GM12878 (cell line): ENCODE measurements at regions not wholly inside any gene's neighbourhood (a gene's known extent, or its start where the extent isn't known, plus 50 kb on each side); places are given as distances from the start of the nearest gene placed in this dataset.

Source experiments
- ATAC-seq: fragments of 200-7000 bp; cut with Tn5 transposase; 3 replicates; pipeline ENCODE4 v1.9.1; 2020; ENCODE audit warnings: mild to moderate bottlenecking, moderate library complexity
- BruUV-seq: library from RNA; stranded (reverse); fragments of 400-500 nt; replicated peaks from 2 replicates; lab custom pipeline; 2021; lab: Mats Ljungman, UMichigan
- CTCF ChIA-PET: fragments of 300-600 bp; sonication (Branson Sonifier 250); formaldehyde crosslinking; extraction: SDS; loops from one replicate; lab custom pipeline; 2021; ENCODE audit warnings: inconsistent platforms; lab: Yijun Ruan, JAX
- POLR2A ChIA-PET: fragments of 350-600 bp; formaldehyde crosslinking; extraction: SDS; loops from one replicate; lab custom pipeline; 2021; ENCODE audit warnings: inconsistent platforms; lab: Charles Lee
- RAD21 ChIA-PET: fragments of 300-600 bp; sonication (Branson Sonifier 250); formaldehyde crosslinking; loops from one replicate; lab custom pipeline; 2023; ENCODE audit warnings: antibody characterized with exemption; ENCODE audit not compliant: unreplicated experiment; lab: Charles Lee
- SMC1A ChIA-PET: fragments of 300-600 bp; sonication (Branson Sonifier 250); formaldehyde crosslinking; loops from one replicate; lab custom pipeline; 2023; ENCODE audit not compliant: unreplicated experiment, uncharacterized antibody; lab: Charles Lee
- DNase-seq: peaks from one replicate; pipeline ENCODE4 v3.0.0-alpha.2; 2011; ENCODE audit warnings: low read depth, low spot score
- FAIRE-seq: peaks from 3 replicates; lab custom pipeline; 2011; peaks lifted over from hg19 to GRCh38; lab: Jason Lieb, UNC
- H2AFZ ChIP-seq: 2 replicates; pipeline ENCODE4 v1.6.0; 2011; ENCODE audit warnings: low read depth, low read length, control low read depth; ENCODE audit not compliant: control insufficient read depth
- H3K27ac ChIP-seq: 2 replicates; pipeline ENCODE4 v1.5.1; 2011; ENCODE audit warnings: control low read depth; ENCODE audit not compliant: control insufficient read depth, insufficient read depth
- H3K27me3 ChIP-seq, 2 experiments: replicated peaks in 1 of 2; 2 replicates each; pipeline versions ENCODE4 v1.6.0 to v1.6.1; 2011; ENCODE audit warnings: low read length in 1 of 2; ENCODE audit not compliant: control insufficient read depth in 2 of 2, insufficient read depth in 2 of 2
- H3K36me3 ChIP-seq, 2 experiments: 2 replicates each; pipeline ENCODE4 v1.5.1; 2011; ENCODE audit warnings: low read length in 1 of 2; ENCODE audit not compliant: control insufficient read depth in 2 of 2, insufficient read depth in 2 of 2
- H3K4me1 ChIP-seq: 2 replicates; pipeline ENCODE4 v1.6.1; 2011; ENCODE audit warnings: mild to moderate bottlenecking, low read length, moderate library complexity, mixed read lengths; ENCODE audit not compliant: control insufficient read depth, insufficient read depth
- H3K4me2 ChIP-seq: 2 replicates; pipeline ENCODE4 v1.6.0; 2011; ENCODE audit warnings: control low read depth; ENCODE audit not compliant: control insufficient read depth, insufficient read depth
- H3K4me3 ChIP-seq: fragments of 200-600 bp; sonication (generic); 2 replicates; pipeline ENCODE4 v1.5.1; 2016
- H3K79me2 ChIP-seq: 2 replicates; pipeline ENCODE4 v1.6.0; 2011; ENCODE audit warnings: low read length; ENCODE audit not compliant: control insufficient read depth, insufficient read depth
- H3K9ac ChIP-seq: 2 replicates; pipeline ENCODE4 v1.8.0; 2011; ENCODE audit warnings: low read length, control low read depth, mixed read lengths; ENCODE audit not compliant: control insufficient read depth, insufficient read depth
- H3K9me3 ChIP-seq: replicated peaks from 3 replicates; pipeline ENCODE4 v1.5.1; 2011; ENCODE audit warnings: mild to moderate bottlenecking, low read length; ENCODE audit not compliant: control insufficient read depth, insufficient read depth
- H4K20me1 ChIP-seq: 2 replicates; pipeline ENCODE4 v1.6.0; 2011; ENCODE audit not compliant: control insufficient read depth, insufficient read depth
- BHLHE40 ChIP-seq, 2 experiments: fragments of 450-650 bp in 1 of 2; IDR thresholded peaks; 2 replicates each; pipeline ENCODE4 v1.6.1; 2011 to 2017; ENCODE audit warnings: low read depth in 2 of 2, borderline replicate concordance in 1 of 2, improper control_type of control experiment in 1 of 2, low read length in 1 of 2, mild to moderate bottlenecking in 1 of 2
- CREB1 ChIP-seq: IDR thresholded peaks from 2 replicates; pipeline ENCODE4 v1.6.1; 2012; ENCODE audit warnings: low read depth, mild to moderate bottlenecking, inconsistent platforms
- FOS ChIP-seq: IDR thresholded peaks from 3 replicates; pipeline ENCODE4 v1.6.1; 2011; ENCODE audit warnings: borderline replicate concordance; ENCODE audit not compliant: insufficient read length; ENCODE audit errors: extremely low read depth
- HCFC1 ChIP-seq: fragments of 150-350 bp; IDR thresholded peaks from 2 replicates; pipeline ENCODE4 v1.6.1; 2014; ENCODE audit warnings: low read length
- HDAC2 ChIP-seq: fragments of 200-600 bp; sonication (generic); IDR thresholded peaks from 2 replicates; pipeline ENCODE4 v1.6.1; 2017
- HDAC6 ChIP-seq: fragments of 200-600 bp; sonication (generic); IDR thresholded peaks from one replicate; pipeline ENCODE4 v1.8.0; 2017; ENCODE audit warnings: antibody characterized with exemption; ENCODE audit not compliant: unreplicated experiment
- KLF5 ChIP-seq: fragments of 450-650 bp; IDR thresholded peaks from 2 replicates; pipeline ENCODE4 v1.6.1; 2014; ENCODE audit warnings: mild to moderate bottlenecking; ENCODE audit not compliant: partially characterized antibody
- MYB ChIP-seq: fragments of 150-350 bp; IDR thresholded peaks from 2 replicates; pipeline ENCODE4 v1.6.1; 2014; ENCODE audit warnings: mild to moderate bottlenecking, low read depth, low read length, borderline replicate concordance
- PML ChIP-seq: IDR thresholded peaks from 2 replicates; pipeline ENCODE4 v1.6.1; 2012; ENCODE audit warnings: low read length, inconsistent platforms
- SUZ12 ChIP-seq: fragments of 200-600 bp; sonication (generic); IDR thresholded peaks from one replicate; pipeline ENCODE4 v1.6.1; 2018; ENCODE audit warnings: antibody characterized with exemption, mild to moderate bottlenecking; ENCODE audit not compliant: unreplicated experiment
- TARDBP ChIP-seq: IDR thresholded peaks from 2 replicates; pipeline ENCODE4 v1.6.1; 2016; ENCODE audit warnings: borderline replicate concordance
- ZNF217 ChIP-seq: fragments of 450-650 bp; IDR thresholded peaks from 2 replicates; pipeline ENCODE4 v1.6.1; 2017; ENCODE audit warnings: antibody characterized with exemption, mild to moderate bottlenecking
- ZNF274 ChIP-seq: IDR thresholded peaks from one replicate; pipeline ENCODE4 v1.8.0; 2011; ENCODE audit not compliant: insufficient read length, insufficient read depth
- WGBS: methylation state at CpG from one replicate; pipeline ENCODE4 v1.1.6; 2016; ENCODE audit warnings: low lambda C conversion rate; ENCODE audit not compliant: insufficient replicate concordance, insufficient coverage; ENCODE audit errors: missing lambda C conversion rate; 5-methylcytosine and 5-hydroxymethylcytosine counted together
- in situ Hi-C: fragments of 300-500 bp; cut with MboI; formaldehyde crosslinking; loops from 9 replicates; pipeline ENCODE4 v1.14.3; 2018; ENCODE audit warnings: mixed read lengths
- intact Hi-C: fragments of 100-400 bp; cut with micrococcal nuclease; formaldehyde crosslinking; loops from one replicate; pipeline ENCODE4 v1.14.2; 2022; ENCODE audit not compliant: unreplicated experiment
- TF ChIP-seq, protein P1 (sequence below): fragments of 450-650 bp; IDR thresholded peaks from 2 replicates; pipeline ENCODE4 v1.6.1; 2016; ENCODE audit warnings: mild to moderate bottlenecking
- TF ChIP-seq, protein P2 (sequence below): fragments of 450-650 bp; IDR thresholded peaks from 2 replicates; pipeline ENCODE4 v1.6.1; 2017; ENCODE audit warnings: mild to moderate bottlenecking
- TF ChIP-seq, protein P3 (sequence below): IDR thresholded peaks from 2 replicates; pipeline ENCODE4 v1.6.1; 2011; ENCODE audit warnings: borderline replicate concordance, low read depth, mild to moderate bottlenecking, moderate library complexity, mixed read lengths, low read length; ENCODE audit not compliant: insufficient read depth; ENCODE audit errors: extremely low read length
- TF ChIP-seq, protein P4 (sequence below): fragments of 150-350 bp; IDR thresholded peaks from 2 replicates; pipeline ENCODE4 v1.6.1; 2014; ENCODE audit warnings: mild to moderate bottlenecking, low read depth, low read length

DNA sequence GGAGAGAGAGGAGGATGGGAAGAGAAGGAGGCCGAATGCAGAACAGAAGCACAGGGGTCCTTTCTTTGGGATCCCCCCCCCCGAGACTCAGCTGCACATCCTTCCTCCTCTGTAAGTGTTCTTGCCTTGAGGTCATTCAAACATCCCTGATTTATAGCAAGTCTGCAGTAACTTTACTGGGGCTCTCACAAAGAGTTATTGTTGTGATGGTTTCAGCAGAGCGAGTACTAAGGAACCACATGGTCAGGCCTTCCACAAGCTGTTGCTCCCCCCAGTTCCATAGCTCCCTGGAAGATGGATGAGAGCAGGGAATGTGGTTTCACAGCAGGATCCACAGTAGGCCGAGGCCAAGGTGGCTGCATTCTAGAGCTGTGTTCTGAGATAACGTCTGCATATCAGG, 351.4 kb upstream of the CDH4 start (continued):
- TF ChIP-seq, protein P1, sequence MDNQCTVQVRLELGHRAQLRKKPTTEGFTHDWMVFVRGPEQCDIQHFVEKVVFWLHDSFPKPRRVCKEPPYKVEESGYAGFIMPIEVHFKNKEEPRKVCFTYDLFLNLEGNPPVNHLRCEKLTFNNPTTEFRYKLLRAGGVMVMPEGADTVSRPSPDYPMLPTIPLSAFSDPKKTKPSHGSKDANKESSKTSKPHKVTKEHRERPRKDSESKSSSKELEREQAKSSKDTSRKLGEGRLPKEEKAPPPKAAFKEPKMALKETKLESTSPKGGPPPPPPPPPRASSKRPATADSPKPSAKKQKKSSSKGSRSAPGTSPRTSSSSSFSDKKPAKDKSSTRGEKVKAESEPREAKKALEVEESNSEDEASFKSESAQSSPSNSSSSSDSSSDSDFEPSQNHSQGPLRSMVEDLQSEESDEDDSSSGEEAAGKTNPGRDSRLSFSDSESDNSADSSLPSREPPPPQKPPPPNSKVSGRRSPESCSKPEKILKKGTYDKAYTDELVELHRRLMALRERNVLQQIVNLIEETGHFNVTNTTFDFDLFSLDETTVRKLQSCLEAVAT, result no peak
- no peak for TF ChIP-seq BHLHE40 (IDR thresholded peaks at IDR 0.05; ENCODE audit: borderline replicate concordance in 1 of 2, low read depth in 2 of 2, low read length in 1 of 2)
- TF ChIP-seq ZNF274, result no peak

DNA sequence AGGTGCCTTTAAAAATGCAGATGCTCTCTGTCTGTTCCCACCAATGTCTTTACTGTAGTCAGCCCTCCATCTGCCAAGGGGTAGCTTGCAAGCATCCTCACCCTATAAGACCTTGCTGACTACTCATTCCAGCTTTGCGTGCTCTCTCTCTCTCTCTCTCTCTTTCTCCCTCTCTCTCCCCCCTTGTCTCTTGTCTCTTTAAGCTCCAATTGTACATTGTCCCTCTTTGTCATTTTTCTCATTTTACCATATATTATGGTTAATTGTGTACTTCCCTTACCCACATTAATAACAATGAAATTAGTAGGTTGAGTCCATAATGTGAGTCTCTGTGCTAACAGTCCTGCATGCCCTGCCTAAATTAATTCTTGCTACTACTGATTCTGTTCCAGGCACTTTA, 350.2 kb upstream of the CDH4 start:
- POLR2A ChIA-PET, result no interaction called here
- no TSS peak for BruUV-seq
- H3K27ac ChIP-seq, result no peak overlapping the region
- no peak overlapping the region for H3K9ac ChIP-seq
- in situ Hi-C loops (no loop called here), intact Hi-C loops (no loop called here)
- FAIRE-seq (no peak), ATAC-seq (no peak), DNase-seq (no peak)
- CTCF ChIA-PET, result no interaction called here
- H3K27me3 ChIP-seq, result no peaks in the 10 kb centered on the region
- no peak overlapping the region for H3K4me3 ChIP-seq
- H3K4me1 ChIP-seq, result no peaks in the 10 kb centered on the region
- SMC1A ChIA-PET, result no interaction called here
- no peaks in the 10 kb centered on the region for H3K36me3 ChIP-seq
- H3K79me2 ChIP-seq, result no peaks in the 10 kb centered on the region
- RAD21 ChIA-PET, result no interaction called here
- H3K9me3 ChIP-seq, result no peaks in the 10 kb centered on the region; the same call in 2 of the 3 replicates
- no peak overlapping the region for H2AFZ ChIP-seq
- H3K4me2 ChIP-seq, result no peak overlapping the region
- no peaks in the 10 kb centered on the region for H4K20me1 ChIP-seq
- WGBS, result 76% methylated on average over 1 of the region's 1 CpG
- no peak for TF ChIP-seq FOS
- TF ChIP-seq, protein P2, sequence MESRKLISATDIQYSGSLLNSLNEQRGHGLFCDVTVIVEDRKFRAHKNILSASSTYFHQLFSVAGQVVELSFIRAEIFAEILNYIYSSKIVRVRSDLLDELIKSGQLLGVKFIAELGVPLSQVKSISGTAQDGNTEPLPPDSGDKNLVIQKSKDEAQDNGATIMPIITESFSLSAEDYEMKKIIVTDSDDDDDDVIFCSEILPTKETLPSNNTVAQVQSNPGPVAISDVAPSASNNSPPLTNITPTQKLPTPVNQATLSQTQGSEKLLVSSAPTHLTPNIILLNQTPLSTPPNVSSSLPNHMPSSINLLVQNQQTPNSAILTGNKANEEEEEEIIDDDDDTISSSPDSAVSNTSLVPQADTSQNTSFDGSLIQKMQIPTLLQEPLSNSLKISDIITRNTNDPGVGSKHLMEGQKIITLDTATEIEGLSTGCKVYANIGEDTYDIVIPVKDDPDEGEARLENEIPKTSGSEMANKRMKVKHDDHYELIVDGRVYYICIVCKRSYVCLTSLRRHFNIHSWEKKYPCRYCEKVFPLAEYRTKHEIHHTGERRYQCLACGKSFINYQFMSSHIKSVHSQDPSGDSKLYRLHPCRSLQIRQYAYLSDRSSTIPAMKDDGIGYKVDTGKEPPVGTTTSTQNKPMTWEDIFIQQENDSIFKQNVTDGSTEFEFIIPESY, result no peak
- TF ChIP-seq, protein P1, result no peak
- TF ChIP-seq CREB1, result no peak
- TF ChIP-seq HDAC6, result no peak
- TF ChIP-seq ZNF217, result no peak
- TF ChIP-seq, protein P3, sequence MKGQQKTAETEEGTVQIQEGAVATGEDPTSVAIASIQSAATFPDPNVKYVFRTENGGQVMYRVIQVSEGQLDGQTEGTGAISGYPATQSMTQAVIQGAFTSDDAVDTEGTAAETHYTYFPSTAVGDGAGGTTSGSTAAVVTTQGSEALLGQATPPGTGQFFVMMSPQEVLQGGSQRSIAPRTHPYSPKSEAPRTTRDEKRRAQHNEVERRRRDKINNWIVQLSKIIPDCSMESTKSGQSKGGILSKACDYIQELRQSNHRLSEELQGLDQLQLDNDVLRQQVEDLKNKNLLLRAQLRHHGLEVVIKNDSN, result no peak
- TF ChIP-seq SUZ12, result no peak
- TF ChIP-seq KLF5, result no peak
- no peak for TF ChIP-seq HDAC2
- no peak for TF ChIP-seq TARDBP
- no peak for TF ChIP-seq MYB
- TF ChIP-seq, protein P4, sequence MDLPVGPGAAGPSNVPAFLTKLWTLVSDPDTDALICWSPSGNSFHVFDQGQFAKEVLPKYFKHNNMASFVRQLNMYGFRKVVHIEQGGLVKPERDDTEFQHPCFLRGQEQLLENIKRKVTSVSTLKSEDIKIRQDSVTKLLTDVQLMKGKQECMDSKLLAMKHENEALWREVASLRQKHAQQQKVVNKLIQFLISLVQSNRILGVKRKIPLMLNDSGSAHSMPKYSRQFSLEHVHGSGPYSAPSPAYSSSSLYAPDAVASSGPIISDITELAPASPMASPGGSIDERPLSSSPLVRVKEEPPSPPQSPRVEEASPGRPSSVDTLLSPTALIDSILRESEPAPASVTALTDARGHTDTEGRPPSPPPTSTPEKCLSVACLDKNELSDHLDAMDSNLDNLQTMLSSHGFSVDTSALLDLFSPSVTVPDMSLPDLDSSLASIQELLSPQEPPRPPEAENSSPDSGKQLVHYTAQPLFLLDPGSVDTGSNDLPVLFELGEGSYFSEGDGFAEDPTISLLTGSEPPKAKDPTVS, result no peak
- TF ChIP-seq PML, result no peak
- TF ChIP-seq HCFC1, result no peak
- no peak for TF ChIP-seq BHLHE40 (IDR thresholded peaks at IDR 0.05; ENCODE audit: borderline replicate concordance in 1 of 2, low read depth in 2 of 2, low read length in 1 of 2)
